Cerebellar nuclear complex (tissue), 1 donor: ENCODE measurements at regions not wholly inside any gene's neighbourhood (a gene's known extent, or its start where the extent isn't known, plus 50 kb on each side); places are given as distances from the start of the nearest gene placed in this dataset.

Source experiments
- DNase-seq, 2 experiments: peaks; one replicate each; lab custom pipeline; 2025; lab: John Stamatoyannopoulos, UW

DNA sequence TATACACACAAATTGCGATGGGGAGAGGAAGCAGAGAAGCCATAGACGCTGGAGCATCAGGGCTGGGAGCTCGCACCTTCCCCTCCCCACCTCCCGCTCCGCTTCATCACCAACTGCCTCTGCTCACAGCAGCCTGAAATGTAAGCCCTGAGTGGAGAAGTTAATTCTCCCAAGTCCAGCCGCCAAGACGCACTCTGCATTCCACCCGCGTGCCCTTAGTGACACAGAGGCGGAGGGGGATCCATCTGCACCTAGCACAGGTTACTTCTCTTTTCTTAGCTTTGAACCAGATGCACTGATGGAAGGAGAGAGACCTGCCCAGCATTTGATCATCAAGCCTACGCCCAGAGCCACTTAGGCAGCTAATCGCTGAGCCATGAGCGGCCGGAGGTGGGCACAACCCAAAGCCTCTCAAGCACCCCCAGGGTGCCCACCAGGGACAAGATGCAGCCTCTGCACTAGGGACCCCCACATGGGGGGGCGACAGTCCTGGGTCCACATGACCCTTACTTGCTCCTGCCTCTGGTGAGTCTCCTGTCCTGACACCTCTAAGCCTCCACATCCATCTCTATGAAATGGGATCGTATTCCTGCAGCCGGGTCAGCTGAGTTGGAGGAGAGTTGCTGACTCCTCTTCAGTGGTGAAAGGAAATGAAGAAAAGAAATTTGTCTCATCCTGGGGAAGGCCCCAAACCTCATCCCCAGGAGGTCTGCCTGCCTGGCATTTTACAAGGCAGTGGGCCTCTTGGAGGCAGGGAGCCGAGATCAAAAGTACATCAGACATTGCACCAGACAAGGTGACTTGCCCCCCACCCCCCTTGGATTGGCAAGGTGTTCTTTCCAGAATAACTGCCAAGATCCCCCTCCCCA is 316.2 kb downstream of the MATN1 start:
- DNase-seq, result no peak

DNA sequence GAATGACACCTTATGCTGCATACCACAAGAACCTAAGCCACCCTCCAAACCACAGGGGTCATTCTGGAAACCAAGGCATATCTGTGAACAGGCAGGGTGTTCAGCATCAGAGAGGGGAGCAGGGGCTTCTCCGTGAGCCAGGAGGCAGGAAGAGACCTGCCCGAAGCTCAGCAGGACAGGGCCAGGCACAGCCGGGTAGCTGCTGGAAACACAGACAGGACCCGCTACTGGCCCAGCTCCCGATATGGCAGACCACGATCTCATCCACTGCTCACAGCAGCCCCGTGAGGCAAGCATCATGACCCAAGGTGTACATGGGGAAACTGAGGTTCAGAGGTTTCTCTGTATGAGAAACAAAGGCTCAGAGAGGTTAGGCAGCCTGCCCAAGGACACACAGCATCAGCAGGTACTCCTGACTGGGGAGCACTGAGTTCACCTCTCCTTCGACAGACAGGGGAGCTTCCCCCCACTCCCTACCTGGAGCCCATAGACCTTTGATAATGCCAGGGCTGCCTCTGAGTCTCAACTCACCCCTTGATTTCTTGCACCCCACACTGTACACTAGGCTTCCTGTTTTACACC is 317.7 kb downstream of the MATN1 start:
- DNase-seq, result no peak

DNA sequence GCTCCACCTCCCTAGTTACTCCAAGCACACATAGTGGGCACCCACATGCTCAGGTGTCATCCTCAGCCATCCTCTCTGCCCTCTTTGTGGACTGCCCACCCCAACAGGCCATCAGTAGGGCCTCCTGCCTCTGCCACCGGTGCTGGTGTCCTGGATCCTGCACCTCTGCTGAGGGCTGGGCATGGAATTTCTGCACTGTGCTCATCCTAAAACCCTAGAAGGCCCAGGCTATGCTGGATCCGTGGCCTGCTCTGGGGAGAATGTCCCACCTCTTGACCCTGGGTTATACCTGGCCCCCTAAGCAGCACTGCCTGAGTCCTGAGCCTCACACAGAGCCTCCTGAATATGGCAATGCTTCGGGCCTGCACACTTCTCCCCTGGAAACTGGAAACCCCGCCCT is 318.3 kb downstream of the MATN1 start:
- DNase-seq, result no peak

DNA sequence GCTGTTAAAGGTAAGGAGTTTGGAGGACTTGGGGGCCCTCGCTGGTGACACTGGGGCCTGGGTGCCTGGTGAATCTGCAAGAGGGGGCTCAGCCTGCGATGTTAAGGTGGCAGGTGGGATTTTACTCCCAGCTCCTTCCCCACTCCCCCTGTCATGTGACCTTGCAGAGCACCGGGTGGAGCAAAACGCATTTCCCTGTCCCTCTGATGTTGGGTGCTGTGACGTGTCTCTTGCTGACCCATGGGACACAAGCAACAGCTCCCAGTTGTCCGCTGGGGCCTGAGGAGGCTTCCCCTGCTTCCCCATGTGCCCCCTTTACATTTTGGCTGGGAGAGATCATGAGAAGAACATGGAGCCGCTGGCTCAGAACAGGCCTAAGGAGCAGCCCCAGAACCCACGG is 319.0 kb downstream of the MATN1 start:
- DNase-seq, result no peak

DNA sequence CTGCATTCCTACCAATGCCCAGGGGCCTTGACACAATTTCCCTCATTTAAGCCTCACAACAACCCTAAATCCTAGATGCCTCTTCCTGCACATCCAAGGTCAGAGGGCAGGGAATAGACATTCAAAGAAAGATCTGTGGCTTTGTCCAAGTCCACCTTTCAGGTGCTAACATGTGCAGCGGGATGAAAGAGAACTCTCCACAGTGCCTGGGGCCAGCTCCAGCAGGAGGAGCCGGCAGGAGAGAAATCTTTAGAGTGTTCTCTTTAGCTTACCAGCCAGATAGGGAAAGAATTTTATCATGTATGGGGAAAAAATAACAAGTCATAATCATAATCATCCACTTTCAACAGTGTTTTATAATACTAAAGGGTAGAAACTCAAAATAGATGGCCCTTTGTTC is 319.7 kb downstream of the MATN1 start:
- DNase-seq, result no peak

DNA sequence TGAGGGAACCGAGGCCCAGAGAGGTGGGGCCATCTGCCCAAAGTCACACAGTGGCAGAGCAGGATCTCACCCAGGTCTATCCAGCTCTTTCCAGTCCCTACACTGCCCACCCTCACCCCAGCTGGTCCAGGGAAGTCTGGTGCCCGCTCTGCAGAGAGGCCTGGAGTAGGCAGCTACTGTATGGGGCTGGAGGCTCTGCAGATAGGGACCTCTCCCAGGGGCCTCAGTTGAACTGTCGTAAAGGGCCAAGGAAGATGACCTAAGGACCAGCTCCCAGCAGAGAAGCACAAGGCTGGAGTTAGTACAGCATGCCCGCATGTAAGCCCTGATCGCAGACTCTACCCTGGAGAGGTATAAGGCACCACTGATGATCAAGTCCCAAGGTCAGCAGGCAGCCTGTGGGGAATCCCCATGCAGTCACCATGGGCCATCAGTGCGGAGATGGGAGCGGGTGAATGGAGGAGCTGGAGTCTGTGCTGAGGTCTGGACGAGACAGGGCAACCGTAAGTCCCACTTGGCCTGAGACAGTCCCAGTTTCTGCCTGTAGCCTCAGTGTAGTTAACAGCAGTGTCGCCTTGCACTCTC is 320.2 kb downstream of the MATN1 start:
- no peak for DNase-seq

DNA sequence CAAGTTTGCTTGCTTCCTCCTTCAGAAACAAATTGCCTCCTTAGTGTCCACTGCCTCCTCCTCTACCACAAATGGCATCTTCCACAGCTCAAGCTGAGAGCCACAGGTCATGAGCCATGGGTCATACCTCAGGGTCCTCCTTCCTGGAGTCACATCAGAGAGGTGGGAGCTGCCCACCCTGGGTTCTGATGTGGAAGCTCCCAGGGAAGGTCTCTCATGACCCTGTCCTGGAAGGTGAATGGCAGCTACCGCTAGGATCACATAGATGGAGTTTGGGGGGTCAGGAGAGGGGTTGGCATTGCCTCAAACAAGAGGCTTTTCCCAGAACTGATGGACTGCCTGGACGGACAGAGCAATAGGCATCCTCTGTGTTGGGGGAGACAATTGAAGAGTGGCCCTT is 321.4 kb downstream of the MATN1 start:
- DNase-seq, result no peak

DNA sequence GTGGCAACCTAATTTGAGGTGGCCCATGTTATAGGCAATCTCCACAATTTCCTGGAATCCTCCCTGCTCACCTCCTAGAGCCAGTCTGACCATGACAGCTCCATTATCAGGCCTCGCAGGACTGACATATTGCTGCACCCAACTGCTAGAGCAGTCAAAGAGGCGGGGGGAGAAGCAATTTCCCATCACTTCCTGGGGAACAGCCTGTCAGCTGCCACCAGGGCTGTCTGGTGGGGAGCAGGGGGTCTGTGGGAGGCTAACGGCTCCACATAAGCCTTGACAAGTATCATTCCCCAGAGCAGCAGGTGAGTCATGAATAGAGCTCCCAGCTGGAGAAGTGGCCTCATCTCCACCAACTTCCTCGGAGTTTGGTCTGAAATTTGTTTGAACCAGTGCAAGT is 322.9 kb downstream of the MATN1 start:
- DNase-seq, result no peak

DNA sequence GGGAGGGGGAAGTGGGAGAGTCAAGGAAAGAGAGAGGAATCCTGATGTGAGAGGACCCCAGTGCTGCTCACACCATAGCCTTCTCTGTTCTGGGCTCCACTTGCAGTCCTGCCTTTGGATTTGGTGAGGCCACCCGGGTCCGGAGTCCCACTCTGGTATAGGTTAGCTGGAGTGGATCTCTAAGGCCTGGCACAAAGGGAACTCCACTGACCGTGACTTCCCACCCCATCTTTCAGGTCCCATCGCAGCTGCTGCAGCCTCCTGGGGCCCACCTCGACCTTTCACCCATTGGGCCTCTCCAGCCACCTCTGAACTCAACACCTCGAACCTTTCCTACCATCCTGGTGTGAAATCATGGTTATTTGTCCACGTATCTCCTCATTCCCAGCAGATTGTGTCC is 324.4 kb downstream of the MATN1 start:
- DNase-seq, result no peak

DNA sequence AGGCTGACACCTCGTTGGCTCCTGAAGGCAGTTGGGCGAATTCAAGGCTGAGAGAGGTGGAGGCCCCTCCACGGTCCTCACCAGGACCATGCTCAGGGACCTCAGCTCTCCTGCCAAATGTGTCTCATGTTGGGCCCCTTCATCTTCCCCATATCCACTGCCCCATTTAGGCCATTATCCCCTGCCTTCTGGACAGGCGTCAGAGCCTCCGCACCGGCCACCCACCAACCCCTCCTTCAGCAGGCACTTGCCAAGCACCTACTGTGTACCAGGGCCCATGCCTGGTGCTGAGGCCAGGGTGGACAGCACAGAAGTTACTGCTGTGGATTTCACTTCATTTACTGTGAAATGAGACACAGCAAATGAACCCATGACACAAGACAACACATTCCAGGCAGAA is 325.8 kb downstream of the MATN1 start:
- DNase-seq, result no peak

DNA sequence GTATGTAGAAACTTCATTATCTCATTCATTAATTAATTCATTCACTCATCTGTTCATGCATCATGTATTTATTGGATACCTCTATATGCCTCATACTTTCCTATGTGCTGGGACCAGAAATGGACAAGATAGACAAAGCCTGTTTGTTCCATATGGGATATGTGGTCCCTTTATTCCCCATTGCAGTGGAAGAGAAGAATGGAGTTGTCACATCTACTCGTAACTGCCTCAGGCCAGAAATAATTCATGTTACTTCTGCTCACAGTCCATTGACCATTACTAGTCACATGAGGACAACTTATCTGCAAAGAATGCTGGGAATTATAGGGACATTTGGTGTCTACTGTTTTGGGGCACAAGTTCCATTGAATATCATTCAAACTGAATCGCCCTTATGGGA is 327.8 kb downstream of the MATN1 start:
- DNase-seq, result no peak

DNA sequence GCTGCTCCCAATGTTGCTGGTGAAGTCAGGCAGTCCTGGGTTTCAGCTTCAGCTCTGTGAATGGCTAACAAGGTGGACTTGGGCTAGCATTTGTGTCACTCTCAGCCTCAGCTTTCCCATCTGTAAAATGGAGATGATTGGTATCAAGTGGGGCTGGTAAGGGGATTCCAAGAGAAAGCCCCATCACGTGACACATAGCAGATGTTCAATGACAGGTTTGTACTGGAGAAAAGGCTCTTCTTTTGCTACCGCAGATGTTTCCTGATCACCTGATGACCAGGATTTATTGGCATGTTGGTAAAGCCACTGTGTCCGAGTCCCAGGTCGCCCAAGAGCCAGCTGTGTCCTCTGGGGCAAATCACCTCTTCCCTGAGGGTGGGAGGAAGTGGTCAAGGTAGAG is 335.0 kb downstream of the MATN1 start:
- DNase-seq, result no peak

DNA sequence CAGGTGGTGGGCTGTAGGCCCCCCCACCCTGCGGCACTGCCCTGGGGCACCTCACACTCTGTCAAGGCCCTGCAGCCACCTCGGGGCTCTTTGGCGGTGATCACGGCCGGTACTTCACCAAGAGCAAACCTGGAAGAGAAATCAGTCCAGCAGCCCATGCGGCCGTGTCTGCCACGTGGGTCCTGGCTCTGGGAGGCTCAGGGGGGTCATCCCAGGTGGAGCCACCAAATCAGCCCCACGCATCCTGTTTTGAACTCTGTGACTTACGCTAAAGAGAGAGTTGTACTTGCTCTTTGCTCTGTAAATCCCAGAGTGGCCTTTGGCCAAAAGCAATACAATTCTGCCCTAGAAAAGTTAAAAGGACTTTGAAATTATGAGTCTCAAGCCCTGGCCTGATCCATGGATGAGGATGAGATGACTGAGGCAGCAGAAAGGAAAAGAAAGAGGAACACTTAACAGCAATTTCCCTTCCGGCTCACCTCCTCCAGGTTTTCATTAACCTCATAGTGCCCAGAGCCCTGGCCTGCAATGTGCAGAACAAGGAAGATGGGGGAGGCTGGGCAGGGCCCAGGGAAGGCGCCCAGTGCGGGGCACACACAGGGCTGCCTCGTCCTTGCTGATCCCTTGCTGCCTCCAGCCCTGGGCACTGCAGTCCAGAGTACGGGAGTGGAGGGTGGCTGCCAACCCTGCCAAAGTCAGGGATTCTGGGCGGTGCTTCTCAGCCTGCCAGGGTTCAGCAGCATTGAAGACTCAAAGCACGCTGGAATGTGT is 337.0 kb downstream of the MATN1 start:
- DNase-seq, result no peak

DNA sequence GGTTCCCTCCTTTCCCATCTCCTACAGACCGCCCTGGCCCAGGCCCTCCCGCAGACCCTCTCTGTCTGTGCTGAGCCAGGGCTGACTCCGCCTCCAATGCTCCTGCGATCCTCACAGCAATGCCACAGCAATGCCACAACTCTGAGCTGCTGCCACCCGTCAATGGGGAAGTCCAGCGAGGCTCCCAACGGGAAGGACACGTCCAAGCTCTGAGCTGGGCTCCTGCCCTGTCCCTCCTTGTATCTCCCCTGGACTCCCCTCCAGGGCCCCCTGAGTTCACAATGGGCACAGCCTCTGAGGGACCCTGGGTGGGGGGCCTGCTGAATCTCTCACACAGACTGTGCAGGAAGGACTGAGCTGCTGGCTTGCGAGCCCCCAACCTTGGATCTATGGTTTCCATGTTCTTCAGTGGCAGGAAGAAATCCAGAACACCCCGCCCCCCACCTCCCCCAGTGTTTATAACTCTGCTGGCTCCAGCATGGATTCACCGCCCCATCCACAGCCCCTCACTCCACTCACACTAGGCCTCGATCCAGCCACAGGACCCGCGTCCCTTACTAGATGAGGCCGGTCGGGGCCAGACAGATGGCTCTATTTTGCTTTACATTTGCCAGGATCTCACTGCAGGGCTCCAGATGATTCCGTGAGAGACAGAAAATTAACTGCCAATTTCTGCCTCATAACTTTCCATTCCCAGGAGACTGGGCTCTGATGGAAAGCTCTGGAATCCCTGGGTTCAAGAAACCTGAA is 338.0 kb downstream of the MATN1 start:
- no peak for DNase-seq

DNA sequence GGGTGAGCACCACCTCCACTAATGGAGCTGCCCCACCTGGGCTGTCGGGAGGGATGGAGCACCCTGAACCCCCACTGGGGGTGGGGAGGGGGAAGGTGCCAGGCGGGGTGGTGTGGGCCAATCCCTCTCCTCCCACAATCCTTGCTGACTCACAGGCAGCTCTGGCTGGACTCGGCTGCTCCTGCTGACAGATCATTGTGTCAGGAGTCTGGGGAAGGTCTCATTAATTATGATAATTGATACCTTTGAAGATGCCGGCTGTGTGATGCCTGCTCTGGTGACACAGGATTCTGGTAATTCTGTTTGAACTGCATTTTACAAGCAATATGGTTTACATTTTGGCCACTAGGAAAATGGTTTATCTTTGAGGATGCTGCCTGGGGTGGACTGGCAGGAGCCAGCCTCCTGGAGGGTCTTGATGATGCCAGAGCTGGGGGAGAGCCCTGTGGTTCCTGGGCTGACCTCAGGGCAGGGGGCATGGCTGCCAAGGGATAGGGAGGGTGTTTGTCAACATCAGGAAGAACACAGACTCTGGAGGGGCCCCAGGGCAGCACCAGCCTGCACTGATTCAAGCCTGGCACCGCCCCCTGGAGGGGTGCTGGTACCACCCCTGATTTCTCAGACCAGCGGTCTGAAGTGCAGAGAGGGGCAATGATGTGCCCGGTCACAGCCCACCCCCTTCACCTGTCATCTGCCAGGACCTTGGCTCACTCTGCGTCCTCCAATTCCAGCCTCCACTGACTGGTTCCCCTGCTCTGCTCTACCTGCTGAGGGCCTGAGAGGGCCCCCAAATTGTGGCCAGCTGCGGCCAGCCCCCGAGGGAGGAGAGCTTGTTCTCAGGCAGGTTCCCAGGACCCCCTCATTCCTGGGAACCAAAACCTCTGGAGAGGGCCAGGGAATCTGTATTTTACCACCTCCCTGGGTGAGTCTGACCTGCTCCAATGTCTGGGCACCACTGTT is 338.8 kb downstream of the MATN1 start:
- no peak for DNase-seq

DNA sequence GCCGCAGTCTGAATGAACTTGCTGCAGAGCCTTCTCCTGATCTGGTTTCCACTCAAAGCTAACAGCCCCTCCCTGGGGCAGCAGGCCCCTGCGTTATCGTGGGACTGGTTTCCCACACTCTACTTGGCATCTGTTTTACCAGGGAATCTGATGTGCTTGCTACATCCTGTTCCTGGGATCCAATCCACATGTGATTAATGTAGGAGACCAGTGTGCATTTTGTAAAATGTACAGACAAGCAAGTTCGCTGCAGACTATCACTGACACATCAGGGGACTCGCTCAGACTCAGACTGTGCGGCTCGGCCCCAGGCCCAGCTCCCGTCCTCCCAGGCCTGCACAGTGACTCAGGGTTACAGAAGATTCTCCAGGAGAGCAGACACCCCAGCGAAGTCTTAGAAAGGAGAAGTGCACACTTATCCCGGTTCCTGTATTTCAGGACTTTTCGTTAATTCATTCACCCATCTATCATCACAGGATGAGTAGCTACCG is 340.1 kb downstream of the MATN1 start:
- no peak for DNase-seq

DNA sequence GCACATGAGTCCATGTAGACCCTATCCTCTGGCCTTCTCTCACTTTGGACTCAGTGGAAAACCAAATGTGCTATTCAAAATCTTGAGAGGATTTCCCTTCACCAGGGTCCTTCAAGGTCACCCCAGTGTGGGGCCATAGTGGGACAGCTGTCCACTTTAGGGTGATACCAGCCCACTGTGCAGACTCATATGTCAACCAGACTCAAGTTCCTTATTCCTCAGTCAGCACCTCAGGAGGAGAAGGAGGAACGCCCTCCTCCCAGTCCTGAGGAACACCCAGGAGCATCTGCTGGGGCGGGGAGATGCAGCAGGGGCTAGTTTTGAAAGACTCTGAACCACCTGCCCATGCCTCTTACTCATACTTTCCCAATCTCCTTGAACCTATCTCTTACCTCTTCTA is 340.9 kb downstream of the MATN1 start:
- no peak for DNase-seq

DNA sequence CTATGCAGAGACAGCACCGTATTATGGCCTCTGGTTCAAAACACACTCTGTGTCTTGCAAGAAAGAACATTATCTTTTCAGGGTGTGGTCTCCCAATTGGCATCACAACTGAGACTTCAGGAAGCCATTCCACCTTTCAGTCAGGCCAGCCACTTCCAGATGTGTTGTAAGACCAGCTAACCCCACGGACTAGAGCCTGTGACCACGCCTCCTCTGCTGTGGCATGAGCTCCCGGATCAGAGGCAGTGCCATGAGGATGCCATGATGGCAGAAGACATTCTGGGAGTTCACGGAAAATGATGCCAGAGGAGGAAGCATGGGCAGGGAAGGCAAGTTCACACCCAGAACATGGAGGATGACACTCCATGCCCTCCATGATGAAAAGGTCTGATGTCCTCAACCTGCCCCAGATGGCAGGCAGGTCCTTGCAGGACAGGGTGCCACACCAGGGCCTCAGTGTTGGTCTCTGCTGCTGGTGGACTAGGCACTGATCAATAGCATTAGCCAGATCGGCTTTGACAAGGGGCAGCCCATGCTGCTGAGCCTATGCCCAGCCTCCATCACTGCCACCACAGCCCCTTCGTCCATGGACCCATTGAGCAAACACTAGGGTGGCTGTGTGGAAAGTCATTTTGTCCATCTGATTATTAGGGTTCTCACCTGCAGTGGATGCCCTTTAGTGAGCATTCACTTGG is 341.6 kb downstream of the MATN1 start:
- DNase-seq, result no peak

DNA sequence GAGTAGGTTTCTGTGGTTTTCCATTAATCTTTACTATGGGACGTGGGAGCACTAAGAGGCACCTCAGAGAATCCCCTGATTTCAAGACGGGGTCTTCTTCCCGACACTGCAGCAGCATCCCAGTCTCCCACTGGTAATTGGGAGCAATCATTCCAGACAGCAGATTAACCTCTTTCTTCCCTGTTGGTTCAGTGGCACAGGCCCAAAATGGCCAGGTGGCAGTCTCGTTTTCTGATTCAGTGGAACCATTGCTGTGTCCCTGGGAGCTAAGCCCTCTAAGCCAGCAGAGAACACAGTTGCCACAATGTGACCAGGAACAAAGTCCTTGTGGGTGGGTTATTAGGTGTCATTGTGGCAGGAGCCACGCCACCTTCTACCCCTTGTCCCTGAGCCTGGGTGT is 342.1 kb downstream of the MATN1 start:
- peak in 1 of 2 experiments; percentile 27 for DNase-seq

DNA sequence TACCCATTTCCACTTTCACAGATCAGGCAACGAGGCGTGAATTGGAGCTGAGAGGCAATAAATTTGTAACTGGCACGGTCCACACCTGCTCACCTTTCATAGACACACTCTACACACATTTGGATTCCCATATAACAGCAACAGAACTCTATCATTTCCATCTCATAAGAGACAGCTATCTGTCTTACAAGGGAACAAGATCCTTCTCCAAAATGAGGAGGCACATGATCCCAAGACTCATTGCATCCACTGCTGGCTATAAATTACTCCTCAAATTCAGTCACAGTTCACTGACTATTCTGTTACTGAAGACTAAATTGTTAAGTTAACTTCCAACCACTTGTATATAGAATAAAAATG is 342.8 kb downstream of the MATN1 start:
- no peak for DNase-seq
